Neural cell (in vitro differentiated cells): ENCODE measurements at regions not wholly inside any gene's neighbourhood (a gene's known extent, or its start where the extent isn't known, plus 50 kb on each side); places are given as distances from the start of the nearest gene placed in this dataset.

Experiments used
- H2AFZ ChIP-seq: fragments of 200-600, 300-800 bp; sonication (generic), shearing (Covaris generic); 2 replicates; pipeline ENCODE4 v1.6.0; 2014; ENCODE audit warnings: low read depth, mild to moderate bottlenecking, antibody characterized with exemption, low read length, moderate library complexity
- H3F3A ChIP-seq: fragments of 200-600 bp; shearing (Covaris generic); 2 replicates; pipeline ENCODE4 v1.6.1; 2016; ENCODE audit warnings: mild to moderate bottlenecking, moderate library complexity, mixed read lengths, antibody characterized with exemption, low read length; ENCODE audit not compliant: insufficient read depth, poor library complexity, severe bottlenecking
- H3K27ac ChIP-seq: fragments of 200-600, 300-800 bp; sonication (generic), shearing (Covaris generic); 2 replicates; pipeline ENCODE4 v1.5.1; 2014; ENCODE audit warnings: mild to moderate bottlenecking, low read length, moderate library complexity
- H3K27me3 ChIP-seq: fragments of 300-800, 200-600 bp; sonication (generic), shearing (Covaris generic); 2 replicates; pipeline ENCODE4 v1.6.0; 2014; ENCODE audit warnings: mild to moderate bottlenecking, low read depth, low read length, moderate library complexity; ENCODE audit not compliant: insufficient read depth
- H3K36me3 ChIP-seq: fragments of 300-800, 200-600 bp; sonication (generic), shearing (Covaris generic); 2 replicates; pipeline ENCODE4 v1.5.1; 2014; ENCODE audit warnings: mild to moderate bottlenecking, antibody characterized with exemption, low read length, moderate library complexity; ENCODE audit not compliant: insufficient read depth
- H3K4me2 ChIP-seq: fragments of 300-800, 200-600 bp; sonication (generic), shearing (Covaris generic); 2 replicates; pipeline ENCODE4 v1.6.0; 2014; ENCODE audit warnings: mild to moderate bottlenecking, low read length
- H3K4me3 ChIP-seq: fragments of 300-800, 200-600 bp; sonication (generic), shearing (Covaris generic); 2 replicates; pipeline ENCODE4 v1.5.1; 2014; ENCODE audit warnings: mild to moderate bottlenecking, low read length, moderate library complexity
- H3K79me2 ChIP-seq: fragments of 200-600 bp; shearing (Covaris generic); replicated peaks from 2 replicates; pipeline ENCODE4 v1.6.0; 2014; ENCODE audit warnings: mild to moderate bottlenecking, low read length, moderate library complexity; ENCODE audit not compliant: insufficient read depth
- H3K9ac ChIP-seq: fragments of 300-800, 200-600 bp; sonication (generic), shearing (Covaris generic); 2 replicates; pipeline ENCODE4 v1.6.1; 2016; ENCODE audit warnings: mild to moderate bottlenecking, low read length, mixed read lengths
- H3K9me2 ChIP-seq: fragments of 200-600 bp; shearing (Covaris generic); 2 replicates; pipeline ENCODE4 v1.6.1; 2016; ENCODE audit warnings: mild to moderate bottlenecking, low read length, mixed read lengths; ENCODE audit not compliant: insufficient read depth
- H3K9me3 ChIP-seq: fragments of 200-600, 300-800 bp; sonication (generic), shearing (Covaris generic); 2 replicates; pipeline ENCODE4 v1.6.1; 2016; ENCODE audit warnings: mild to moderate bottlenecking, mixed run types, low read length, moderate library complexity, mixed read lengths
- H4K20me1 ChIP-seq: fragments of 200-600 bp; shearing (Covaris generic); 2 replicates; pipeline ENCODE4 v1.6.1; 2016; ENCODE audit warnings: mild to moderate bottlenecking, mixed run types; ENCODE audit not compliant: insufficient read depth
- EP300 ChIP-seq: fragments of 450-650 bp; conservative IDR thresholded peaks from 2 replicates; pipeline ENCODE4 v1.6.1; 2014; ENCODE audit warnings: antibody characterized with exemption, mild to moderate bottlenecking, moderate library complexity; ENCODE audit not compliant: poor library complexity, severe bottlenecking
- EZH2 ChIP-seq: fragments of 200-600, 300-800 bp; shearing (Covaris generic), sonication (generic); IDR thresholded peaks from 2 replicates; pipeline ENCODE4 v1.6.1; 2014; ENCODE audit warnings: antibody characterized with exemption, low read length, borderline replicate concordance, mild to moderate bottlenecking; ENCODE audit not compliant: insufficient read depth, poor library complexity, severe bottlenecking
- MXI1 ChIP-seq: fragments of 450-650 bp; conservative IDR thresholded peaks from 2 replicates; pipeline ENCODE4 v1.6.1; 2014; ENCODE audit warnings: antibody characterized with exemption, mild to moderate bottlenecking; ENCODE audit not compliant: poor library complexity, severe bottlenecking
- POLR2AphosphoS5 ChIP-seq: IDR thresholded peaks from 2 replicates; pipeline ENCODE4 v1.6.1; 2012
- RAD21 ChIP-seq: fragments of 450-650 bp; conservative IDR thresholded peaks from 2 replicates; pipeline ENCODE4 v1.6.1; 2014; ENCODE audit warnings: antibody characterized with exemption, mild to moderate bottlenecking, moderate library complexity
- SMC3 ChIP-seq: fragments of 450-650 bp; conservative IDR thresholded peaks from 2 replicates; pipeline ENCODE4 v1.6.1; 2014; ENCODE audit warnings: antibody characterized with exemption, mild to moderate bottlenecking, moderate library complexity; ENCODE audit not compliant: poor library complexity
- TAF1 ChIP-seq: IDR thresholded peaks from 2 replicates; pipeline ENCODE4 v1.6.1; 2012; ENCODE audit warnings: low read depth
- TF ChIP-seq, protein P1 (sequence below): fragments of 450-650 bp; IDR thresholded peaks from 2 replicates; pipeline ENCODE4 v1.5.1; 2014; ENCODE audit warnings: antibody characterized with exemption, mild to moderate bottlenecking, moderate library complexity; ENCODE audit not compliant: poor library complexity, severe bottlenecking
- TF ChIP-seq, protein P2 (sequence below): IDR thresholded peaks from 2 replicates; pipeline ENCODE4 v1.6.1; 2012; ENCODE audit warnings: borderline replicate concordance

DNA sequence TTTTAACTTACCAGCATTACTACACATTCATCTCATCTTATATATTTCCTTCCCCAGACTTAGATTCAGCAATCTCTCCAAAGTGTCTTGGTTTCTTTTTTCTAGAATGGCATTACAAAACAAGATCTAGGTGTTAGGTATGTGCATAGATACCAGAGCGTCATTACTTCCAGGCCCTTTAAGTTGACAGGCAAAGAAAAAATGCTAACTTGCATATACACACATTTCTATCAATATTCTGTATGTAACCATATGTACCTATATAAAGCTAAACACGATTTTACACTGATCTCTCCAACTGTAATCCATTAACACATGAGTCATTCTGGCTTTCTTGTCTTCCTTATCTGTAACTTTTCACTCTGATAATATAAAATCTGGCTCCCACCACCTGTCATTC, 503.8 kb upstream of the NRXN1 start:
- Histone ChIP-seq H2AFZ (no peak overlapping the region), H3K9ac (no peak overlapping the region), H4K20me1 (no peaks in the 10 kb centered on the region), H3F3A (no peaks in the 10 kb centered on the region), H3K79me2 (no peaks in the 10 kb centered on the region), H3K27me3 (no peaks in the 10 kb centered on the region), H3K9me3 (no peaks in the 10 kb centered on the region), H3K36me3 (no peaks in the 10 kb centered on the region), H3K4me2 (no peak overlapping the region), H3K27ac (no peak overlapping the region), H3K9me2 (no peaks in the 10 kb centered on the region), H3K4me3 (no peak overlapping the region)
- no peak for TF ChIP-seq SMC3
- TF ChIP-seq, protein P1, sequence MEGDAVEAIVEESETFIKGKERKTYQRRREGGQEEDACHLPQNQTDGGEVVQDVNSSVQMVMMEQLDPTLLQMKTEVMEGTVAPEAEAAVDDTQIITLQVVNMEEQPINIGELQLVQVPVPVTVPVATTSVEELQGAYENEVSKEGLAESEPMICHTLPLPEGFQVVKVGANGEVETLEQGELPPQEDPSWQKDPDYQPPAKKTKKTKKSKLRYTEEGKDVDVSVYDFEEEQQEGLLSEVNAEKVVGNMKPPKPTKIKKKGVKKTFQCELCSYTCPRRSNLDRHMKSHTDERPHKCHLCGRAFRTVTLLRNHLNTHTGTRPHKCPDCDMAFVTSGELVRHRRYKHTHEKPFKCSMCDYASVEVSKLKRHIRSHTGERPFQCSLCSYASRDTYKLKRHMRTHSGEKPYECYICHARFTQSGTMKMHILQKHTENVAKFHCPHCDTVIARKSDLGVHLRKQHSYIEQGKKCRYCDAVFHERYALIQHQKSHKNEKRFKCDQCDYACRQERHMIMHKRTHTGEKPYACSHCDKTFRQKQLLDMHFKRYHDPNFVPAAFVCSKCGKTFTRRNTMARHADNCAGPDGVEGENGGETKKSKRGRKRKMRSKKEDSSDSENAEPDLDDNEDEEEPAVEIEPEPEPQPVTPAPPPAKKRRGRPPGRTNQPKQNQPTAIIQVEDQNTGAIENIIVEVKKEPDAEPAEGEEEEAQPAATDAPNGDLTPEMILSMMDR: no peak
- no peak for TF ChIP-seq POLR2AphosphoS5
- TF ChIP-seq EZH2: no peak
- no peak for TF ChIP-seq EP300
- no peak for TF ChIP-seq MXI1

DNA sequence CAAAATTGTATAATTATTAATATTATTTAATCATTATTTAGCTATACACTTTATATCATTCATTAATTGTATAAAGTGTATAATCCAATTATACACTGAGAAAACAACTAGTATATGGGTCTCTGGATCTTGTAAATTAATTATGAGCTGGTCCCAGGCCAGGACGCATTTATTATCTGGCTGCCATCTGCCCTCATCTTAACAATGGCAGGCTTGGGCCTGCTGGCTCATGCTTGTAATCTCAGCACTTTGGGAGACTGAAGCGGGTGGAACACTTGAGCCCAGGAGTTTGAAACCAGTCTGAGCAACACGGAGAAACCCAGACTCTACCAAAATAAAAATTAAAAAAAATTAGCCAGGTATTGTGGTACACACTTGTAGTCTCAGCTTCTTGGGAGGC, 502.2 kb upstream of the NRXN1 start:
- Histone ChIP-seq H3K36me3 (no peaks in the 10 kb centered on the region), H3K79me2 (no peaks in the 10 kb centered on the region), H3F3A (no peaks in the 10 kb centered on the region), H3K27ac (no peak overlapping the region), H2AFZ (no peak overlapping the region), H4K20me1 (no peaks in the 10 kb centered on the region), H3K9me3 (no peaks in the 10 kb centered on the region), H3K4me2 (no peak overlapping the region), H3K9ac (no peak overlapping the region), H3K27me3 (no peaks in the 10 kb centered on the region), H3K9me2 (no peaks in the 10 kb centered on the region), H3K4me3 (no peak overlapping the region)
- TF ChIP-seq, protein P1: no peak
- TF ChIP-seq, protein P2, sequence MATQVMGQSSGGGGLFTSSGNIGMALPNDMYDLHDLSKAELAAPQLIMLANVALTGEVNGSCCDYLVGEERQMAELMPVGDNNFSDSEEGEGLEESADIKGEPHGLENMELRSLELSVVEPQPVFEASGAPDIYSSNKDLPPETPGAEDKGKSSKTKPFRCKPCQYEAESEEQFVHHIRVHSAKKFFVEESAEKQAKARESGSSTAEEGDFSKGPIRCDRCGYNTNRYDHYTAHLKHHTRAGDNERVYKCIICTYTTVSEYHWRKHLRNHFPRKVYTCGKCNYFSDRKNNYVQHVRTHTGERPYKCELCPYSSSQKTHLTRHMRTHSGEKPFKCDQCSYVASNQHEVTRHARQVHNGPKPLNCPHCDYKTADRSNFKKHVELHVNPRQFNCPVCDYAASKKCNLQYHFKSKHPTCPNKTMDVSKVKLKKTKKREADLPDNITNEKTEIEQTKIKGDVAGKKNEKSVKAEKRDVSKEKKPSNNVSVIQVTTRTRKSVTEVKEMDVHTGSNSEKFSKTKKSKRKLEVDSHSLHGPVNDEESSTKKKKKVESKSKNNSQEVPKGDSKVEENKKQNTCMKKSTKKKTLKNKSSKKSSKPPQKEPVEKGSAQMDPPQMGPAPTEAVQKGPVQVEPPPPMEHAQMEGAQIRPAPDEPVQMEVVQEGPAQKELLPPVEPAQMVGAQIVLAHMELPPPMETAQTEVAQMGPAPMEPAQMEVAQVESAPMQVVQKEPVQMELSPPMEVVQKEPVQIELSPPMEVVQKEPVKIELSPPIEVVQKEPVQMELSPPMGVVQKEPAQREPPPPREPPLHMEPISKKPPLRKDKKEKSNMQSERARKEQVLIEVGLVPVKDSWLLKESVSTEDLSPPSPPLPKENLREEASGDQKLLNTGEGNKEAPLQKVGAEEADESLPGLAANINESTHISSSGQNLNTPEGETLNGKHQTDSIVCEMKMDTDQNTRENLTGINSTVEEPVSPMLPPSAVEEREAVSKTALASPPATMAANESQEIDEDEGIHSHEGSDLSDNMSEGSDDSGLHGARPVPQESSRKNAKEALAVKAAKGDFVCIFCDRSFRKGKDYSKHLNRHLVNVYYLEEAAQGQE: no peak
- TF ChIP-seq RAD21 (no peak), EZH2 (no peak), SMC3 (no peak), TAF1 (no peak), EP300 (no peak), POLR2AphosphoS5 (no peak)
